Brain microvascular endothelial cell (primary cell): ENCODE measurements at regions not wholly inside any gene's neighbourhood (a gene's known extent, or its start where the extent isn't known, plus 50 kb on each side); places are given as distances from the start of the nearest gene placed in this dataset.
"Not testable (repeated sequence)": the region's sequence is repeated elsewhere in the genome, so short reads cannot be mapped to it uniquely, and the experiment has no call there.

Experiments
- DNase-seq: peaks from one replicate; pipeline ENCODE4 v3.0.0-alpha.2; 2020
- H3K27ac ChIP-seq: fragments of 250-450 bp; sonication (Bioruptor Pico); 2 replicates; pipeline ENCODE4 v1.5.1; 2020; ENCODE audit warnings: mild to moderate bottlenecking, moderate library complexity
- H3K27me3 ChIP-seq: fragments of 250-450 bp; sonication (Bioruptor Pico); replicated peaks from 2 replicates; pipeline ENCODE4 v1.5.1; 2020; ENCODE audit warnings: mild to moderate bottlenecking
- H3K36me3 ChIP-seq: fragments of 250-450 bp; sonication (Bioruptor Pico); replicated peaks from 2 replicates; pipeline ENCODE4 v1.5.1; 2020; ENCODE audit warnings: mild to moderate bottlenecking
- H3K4me3 ChIP-seq: 2 replicates; pipeline ENCODE4 v1.5.1; 2011; ENCODE audit warnings: low read depth, mild to moderate bottlenecking, control low read depth, low read length, moderate library complexity
- in situ Hi-C: cut with HindIII; loops from 2 replicates; pipeline ENCODE4 v1.10.0; 2017; ENCODE audit warnings: low sequenced_read_pairs, low pct_ligation_motif_present
- TF ChIP-seq, protein P1 (sequence below): IDR thresholded peaks from 2 replicates; pipeline ENCODE4 v1.5.1; 2011; ENCODE audit warnings: low read depth, mild to moderate bottlenecking, moderate library complexity, low read length, control low read depth, inconsistent platforms; ENCODE audit errors: missing control alignments

GRCh38 chr7:88586890-88587289 lies 172.6 kb upstream of the ZNF804B start:
- no peak overlapping the region for H3K4me3 ChIP-seq
- no peaks in the 10 kb centered on the region for H3K27me3 ChIP-seq
- no peak for DNase-seq
- TF ChIP-seq, protein P1, sequence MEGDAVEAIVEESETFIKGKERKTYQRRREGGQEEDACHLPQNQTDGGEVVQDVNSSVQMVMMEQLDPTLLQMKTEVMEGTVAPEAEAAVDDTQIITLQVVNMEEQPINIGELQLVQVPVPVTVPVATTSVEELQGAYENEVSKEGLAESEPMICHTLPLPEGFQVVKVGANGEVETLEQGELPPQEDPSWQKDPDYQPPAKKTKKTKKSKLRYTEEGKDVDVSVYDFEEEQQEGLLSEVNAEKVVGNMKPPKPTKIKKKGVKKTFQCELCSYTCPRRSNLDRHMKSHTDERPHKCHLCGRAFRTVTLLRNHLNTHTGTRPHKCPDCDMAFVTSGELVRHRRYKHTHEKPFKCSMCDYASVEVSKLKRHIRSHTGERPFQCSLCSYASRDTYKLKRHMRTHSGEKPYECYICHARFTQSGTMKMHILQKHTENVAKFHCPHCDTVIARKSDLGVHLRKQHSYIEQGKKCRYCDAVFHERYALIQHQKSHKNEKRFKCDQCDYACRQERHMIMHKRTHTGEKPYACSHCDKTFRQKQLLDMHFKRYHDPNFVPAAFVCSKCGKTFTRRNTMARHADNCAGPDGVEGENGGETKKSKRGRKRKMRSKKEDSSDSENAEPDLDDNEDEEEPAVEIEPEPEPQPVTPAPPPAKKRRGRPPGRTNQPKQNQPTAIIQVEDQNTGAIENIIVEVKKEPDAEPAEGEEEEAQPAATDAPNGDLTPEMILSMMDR, result no peak
- H3K36me3 ChIP-seq, result no peaks in the 10 kb centered on the region
- H3K27ac ChIP-seq, result no peak overlapping the region
- in situ Hi-C loops, result no loop called here

DNA sequence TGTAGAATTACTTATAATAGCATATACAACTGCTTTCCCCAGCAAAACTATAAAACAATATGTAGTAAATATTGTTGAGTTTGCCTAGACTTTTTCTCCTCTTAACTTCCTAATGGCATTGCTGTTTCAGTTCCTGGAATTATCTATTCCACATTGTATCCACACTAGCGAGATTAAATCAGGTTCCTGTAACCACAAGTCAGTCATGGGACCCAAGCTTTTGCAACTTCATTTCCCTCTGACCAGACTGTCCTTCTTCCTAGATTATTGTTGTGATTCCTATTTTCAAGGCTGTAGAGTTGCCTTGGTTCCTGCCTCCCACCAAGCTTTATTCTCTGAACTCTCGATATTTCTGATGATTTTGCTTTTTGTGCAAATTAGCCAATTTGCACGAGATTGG lies 173.3 kb upstream of the ZNF804B start:
- H3K27ac ChIP-seq, result no peak overlapping the region
- in situ Hi-C loops, result no loop called here
- no peak overlapping the region for H3K4me3 ChIP-seq
- H3K36me3 ChIP-seq, result no peaks in the 10 kb centered on the region
- DNase-seq, result no peak
- TF ChIP-seq, protein P1, result no peak
- no peaks in the 10 kb centered on the region for H3K27me3 ChIP-seq

- H3K36me3 ChIP-seq, result no peaks in the 10 kb centered on the region
- no peak overlapping the region for H3K27ac ChIP-seq
- TF ChIP-seq, protein P1, result no peak
- DNase-seq, result no peak
- no peak overlapping the region for H3K4me3 ChIP-seq
- H3K27me3 ChIP-seq, result no peaks in the 10 kb centered on the region
- in situ Hi-C loops, result no loop called here
These were observed 182.8 kb upstream of the ZNF804B start for GRCh38 chr7:88576720-88577119.

- Histone ChIP-seq H3K36me3 (no peaks in the 10 kb centered on the region), H3K27me3 (no peaks in the 10 kb centered on the region), H3K4me3 (no peak overlapping the region), H3K27ac (no peak overlapping the region)
- TF ChIP-seq, protein P1, result no peak
- in situ Hi-C loops, result no loop called here
- no peak for DNase-seq
These were observed 193.3 kb upstream of the ZNF804B start for GRCh38 chr7:88566162-88566729.

- Histone ChIP-seq H3K36me3 (no peaks in the 10 kb centered on the region), H3K27ac (no peak overlapping the region), H3K4me3 (no peak overlapping the region), H3K27me3 (no peaks in the 10 kb centered on the region)
- in situ Hi-C loops, result no loop called here
- no peak for DNase-seq
- TF ChIP-seq, protein P1, result no peak
These were observed 194.1 kb upstream of the ZNF804B start for GRCh38 chr7:88565401-88565800.

GRCh38 chr7:88556441-88556840 lies 203.1 kb upstream of the ZNF804B start:
- H3K27ac ChIP-seq, H3K27me3 ChIP-seq, in situ Hi-C loops, H3K36me3 ChIP-seq, DNase-seq, H3K4me3 ChIP-seq: not testable (repeated sequence)

GRCh38 chr7:88554847-88555246 lies 204.7 kb upstream of the ZNF804B start:
- H3K4me3 ChIP-seq, H3K36me3 ChIP-seq, H3K27me3 ChIP-seq, DNase-seq, H3K27ac ChIP-seq, in situ Hi-C loops: not testable (repeated sequence)
